ENCODE measurements at regions not wholly inside any gene's neighbourhood (a gene's known extent, or its start where the extent isn't known, plus 50 kb on each side); places are given as distances from the start of the nearest gene placed in this dataset.

- Histone ChIP-seq H3K4me1 (ENCODE audit: low read length) (no peaks in the 10 kb centered on the region), H3K79me2 (ENCODE audit: low read length) (no peaks in the 10 kb centered on the region), H3K36me3 (replicated peaks; ENCODE audit: low read depth, low read length) (no peaks in the 10 kb centered on the region), H2AFZ (ENCODE audit: low read depth, low read length) (no peak overlapping the region), H3K4me2 (ENCODE audit: low read length) (no peak overlapping the region), H3K4me3 (ENCODE audit: low read length) (no peak overlapping the region), H4K20me1 (ENCODE audit: insufficient read depth, low read length) (no peaks in the 10 kb centered on the region), H3K9ac (ENCODE audit: low read length) (no peak overlapping the region), H3K27me3 (ENCODE audit: low read depth, low read length) (no peaks in the 10 kb centered on the region), H3K27ac (ENCODE audit: low read length) (no peak overlapping the region), H3K9me3 (ENCODE audit: insufficient read depth, low read length) (no peaks in the 10 kb centered on the region)
- TF ChIP-seq EZH2phosphoT487 (IDR thresholded peaks at IDR 0.05; ENCODE audit: low read depth) (no peak), CTCF (IDR thresholded peaks at IDR 0.05; ENCODE audit: low read depth, low read length) (no peak)
Measured at GRCh38 chr9:87216036-87216435, 268.7 kb upstream of the GAS1 start.

GRCh38 chr9:87216897-87217455, 269.7 kb upstream of the GAS1 start:
- Histone ChIP-seq H3K4me1 (ENCODE audit: low read length) (no peaks in the 10 kb centered on the region), H3K27me3 (ENCODE audit: low read depth, low read length) (no peaks in the 10 kb centered on the region), H3K4me2 (ENCODE audit: low read length) (no peak overlapping the region), H3K27ac (ENCODE audit: low read length) (no peak overlapping the region), H3K79me2 (ENCODE audit: low read length) (no peaks in the 10 kb centered on the region), H3K9me3 (ENCODE audit: insufficient read depth, low read length) (no peaks in the 10 kb centered on the region), H4K20me1 (ENCODE audit: insufficient read depth, low read length) (no peaks in the 10 kb centered on the region), H2AFZ (ENCODE audit: low read depth, low read length) (no peak overlapping the region), H3K9ac (ENCODE audit: low read length) (no peak overlapping the region), H3K4me3 (ENCODE audit: low read length) (no peak overlapping the region), H3K36me3 (replicated peaks; ENCODE audit: low read depth, low read length) (no peaks in the 10 kb centered on the region)
- TF ChIP-seq CTCF (IDR thresholded peaks at IDR 0.05; ENCODE audit: low read depth, low read length) (no peak), EZH2phosphoT487 (IDR thresholded peaks at IDR 0.05; ENCODE audit: low read depth) (no peak)

DNA sequence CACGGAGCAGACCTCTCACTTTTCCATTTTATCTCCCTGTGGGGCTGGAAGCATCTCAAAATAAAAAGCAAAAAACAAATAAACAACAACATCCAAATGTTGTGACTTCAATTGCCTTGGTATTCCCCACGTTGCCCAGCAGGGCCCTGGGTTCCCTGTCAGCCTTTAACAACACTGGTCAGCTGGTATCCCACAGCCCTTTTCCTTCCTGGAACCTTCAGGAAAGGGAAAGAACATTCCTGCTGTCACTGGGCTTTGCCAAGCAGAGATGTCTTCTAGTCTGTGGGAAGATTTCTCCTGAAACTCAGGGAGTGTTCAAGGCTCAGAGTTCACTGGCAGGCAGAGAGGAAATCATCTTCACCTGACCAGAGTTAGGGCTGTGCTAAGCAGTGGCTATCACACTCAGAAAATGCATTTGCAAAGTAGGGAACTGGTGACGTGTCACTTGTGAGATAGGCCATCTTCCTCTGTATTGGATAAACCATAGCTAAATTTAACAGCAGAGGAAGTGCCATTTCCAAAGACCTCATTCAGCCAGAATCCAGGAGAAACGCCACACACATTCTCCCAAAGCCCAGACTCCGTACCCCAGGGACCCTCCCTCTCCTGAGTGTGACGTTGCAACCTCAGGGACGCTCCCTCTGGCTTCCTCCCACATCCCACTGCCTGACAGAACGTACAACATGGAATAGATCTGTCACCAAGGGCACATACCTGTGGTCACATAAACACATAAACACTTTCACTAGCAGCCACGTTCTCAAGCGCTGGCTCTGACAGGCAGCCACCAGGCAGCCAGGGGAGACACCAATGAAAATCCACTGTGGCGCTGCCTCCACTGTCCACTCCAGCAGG, 274.0 kb upstream of the DAPK1 start:
- no peak overlapping the region for H3K4me3 ChIP-seq (ENCODE audit: low read length)
- TF ChIP-seq EZH2phosphoT487 (IDR thresholded peaks at IDR 0.05; ENCODE audit: low read depth) = no peak
- TF ChIP-seq CTCF (IDR thresholded peaks at IDR 0.05; ENCODE audit: low read depth, low read length) = no peak
- H3K27me3 ChIP-seq (ENCODE audit: low read depth, low read length) = no peaks in the 10 kb centered on the region
- H2AFZ ChIP-seq (ENCODE audit: low read depth, low read length) = no peak overlapping the region
- H3K4me2 ChIP-seq (ENCODE audit: low read length) = no peak overlapping the region
- H4K20me1 ChIP-seq (ENCODE audit: insufficient read depth, low read length) = no peaks in the 10 kb centered on the region
- no peaks in the 10 kb centered on the region for H3K36me3 ChIP-seq (replicated peaks; ENCODE audit: low read depth, low read length)
- no peaks in the 10 kb centered on the region for H3K79me2 ChIP-seq (ENCODE audit: low read length)
- H3K9ac ChIP-seq (ENCODE audit: low read length) = no peak overlapping the region
- H3K4me1 ChIP-seq (ENCODE audit: low read length) = no peaks in the 10 kb centered on the region
- H3K27ac ChIP-seq (ENCODE audit: low read length) = no peak overlapping the region
- no peaks in the 10 kb centered on the region for H3K9me3 ChIP-seq (ENCODE audit: insufficient read depth, low read length)

GRCh38 chr9:87226896-87227295, 270.8 kb upstream of the DAPK1 start:
- H4K20me1 ChIP-seq (ENCODE audit: insufficient read depth, low read length) = no peaks in the 10 kb centered on the region
- H3K9me3 ChIP-seq (ENCODE audit: insufficient read depth, low read length) = no peaks in the 10 kb centered on the region
- H3K27me3 ChIP-seq (ENCODE audit: low read depth, low read length) = no peaks in the 10 kb centered on the region
- no peaks in the 10 kb centered on the region for H3K4me1 ChIP-seq (ENCODE audit: low read length)
- H3K4me2 ChIP-seq (ENCODE audit: low read length) = no peak overlapping the region
- no peak overlapping the region for H2AFZ ChIP-seq (ENCODE audit: low read depth, low read length)
- H3K27ac ChIP-seq (ENCODE audit: low read length) = no peak overlapping the region
- no peak overlapping the region for H3K4me3 ChIP-seq (ENCODE audit: low read length)
- H3K36me3 ChIP-seq (replicated peaks; ENCODE audit: low read depth, low read length) = no peaks in the 10 kb centered on the region
- TF ChIP-seq CTCF (IDR thresholded peaks at IDR 0.05; ENCODE audit: low read depth, low read length) (no peak), EZH2phosphoT487 (IDR thresholded peaks at IDR 0.05; ENCODE audit: low read depth) (no peak)
- no peak overlapping the region for H3K9ac ChIP-seq (ENCODE audit: low read length)
- no peaks in the 10 kb centered on the region for H3K79me2 ChIP-seq (ENCODE audit: low read length)
